DMS53 treated with DMSO at 0.1 percent for 48 hours (cell line): ENCODE measurements at regions not wholly inside any gene's neighbourhood (a gene's known extent, or its start where the extent isn't known, plus 50 kb on each side); places are given as distances from the start of the nearest gene placed in this dataset.
A peak's percentile ranks its signal among the peaks of the same experiment; 100 is the strongest.
"Not testable (repeated sequence)": the region's sequence is repeated elsewhere in the genome, so short reads cannot be mapped to it uniquely, and the experiment has no call there.

Source experiments
- DNase-seq: peaks from one replicate; lab custom pipeline; 2025; ENCODE audit not compliant: unreplicated experiment; lab: John Stamatoyannopoulos, UW

DNA sequence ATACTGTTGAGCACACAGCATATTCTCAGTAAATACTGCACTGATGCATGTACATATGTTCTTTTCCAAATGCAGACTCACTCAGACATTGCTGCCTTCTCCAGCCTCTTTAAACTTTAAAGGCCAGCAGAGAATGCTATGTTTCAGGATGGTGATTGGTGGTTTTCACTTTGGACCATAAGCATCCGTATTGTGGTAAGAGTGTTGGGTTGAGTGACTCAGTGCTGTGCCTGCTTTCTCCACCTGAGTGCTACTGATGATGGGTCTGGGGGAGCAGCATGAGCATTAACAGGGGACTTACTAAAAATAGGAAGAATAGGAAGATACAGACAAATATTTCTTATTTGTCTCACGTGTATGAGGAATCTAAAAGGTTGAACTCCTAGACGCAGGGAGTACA lies 56.3 kb upstream of the ZNF92 start:
- DNase-seq, result no peak

DNA sequence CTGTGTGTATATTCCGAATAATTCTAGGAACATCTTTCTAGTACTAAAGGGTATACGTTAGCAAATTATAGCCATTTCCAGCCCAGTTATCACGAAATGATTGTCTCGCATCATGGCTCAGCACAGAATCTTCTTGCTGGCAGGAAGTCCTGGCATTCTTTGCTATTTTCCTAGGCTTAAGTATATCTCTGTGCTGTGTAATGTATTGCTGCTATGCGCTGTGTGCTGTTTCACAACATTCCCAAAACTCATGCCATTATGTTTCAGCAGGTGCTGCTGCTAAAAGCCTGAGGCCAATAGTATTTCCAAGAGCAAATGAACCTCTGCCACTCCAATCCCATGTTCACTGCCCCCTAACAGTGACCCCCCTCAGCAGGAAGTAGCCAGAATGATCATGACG lies 62.9 kb upstream of the ZNF92 start:
- DNase-seq, result no peak

DNA sequence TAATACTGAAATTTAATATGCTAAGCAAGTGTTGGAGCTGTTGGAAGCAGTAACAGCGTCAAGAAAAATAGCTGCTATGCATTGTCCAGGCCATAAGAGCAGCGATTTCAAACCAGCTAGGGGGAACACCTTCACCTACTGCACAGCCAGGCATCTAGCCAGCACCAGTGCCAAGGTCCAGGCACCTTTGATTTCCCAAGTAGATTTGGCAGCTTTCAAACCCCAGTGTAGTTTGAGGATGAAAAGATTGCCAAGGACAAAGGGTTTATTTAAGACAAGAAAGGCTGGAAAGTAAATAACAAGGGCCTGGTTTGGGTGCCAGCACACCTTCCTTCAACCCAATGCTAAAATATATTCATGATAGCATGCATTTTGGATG lies 65.4 kb upstream of the ZNF92 start:
- DNase-seq, result no peak

GRCh38 chr7:65307651-65308299 lies 65.9 kb upstream of the ZNF92 start:
- peak; percentile 82 for DNase-seq

DNA sequence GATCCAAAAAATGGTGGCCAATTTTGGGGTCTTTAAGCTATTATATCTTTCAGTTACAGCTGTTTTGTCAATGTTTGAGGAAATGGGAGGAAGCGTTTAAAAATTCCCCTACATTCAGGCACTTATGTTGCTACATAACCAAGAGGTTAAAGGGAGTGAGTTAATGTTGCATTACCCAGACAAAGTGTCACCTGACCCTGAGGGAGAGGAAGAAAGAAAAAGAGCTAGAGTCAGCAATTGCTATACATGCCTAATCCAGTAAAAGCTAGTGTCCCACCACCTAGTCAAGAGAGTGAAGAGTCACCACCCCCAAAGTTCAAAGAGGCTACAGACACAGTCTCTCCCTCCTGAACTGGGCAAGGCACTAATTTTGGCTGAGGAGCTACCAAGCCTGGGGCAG lies 69.5 kb upstream of the ZNF92 start:
- DNase-seq, result no peak

- DNase-seq, result no peak
Measured at GRCh38 chr7:65302883-65303282, 70.8 kb upstream of the ZNF92 start.

DNA sequence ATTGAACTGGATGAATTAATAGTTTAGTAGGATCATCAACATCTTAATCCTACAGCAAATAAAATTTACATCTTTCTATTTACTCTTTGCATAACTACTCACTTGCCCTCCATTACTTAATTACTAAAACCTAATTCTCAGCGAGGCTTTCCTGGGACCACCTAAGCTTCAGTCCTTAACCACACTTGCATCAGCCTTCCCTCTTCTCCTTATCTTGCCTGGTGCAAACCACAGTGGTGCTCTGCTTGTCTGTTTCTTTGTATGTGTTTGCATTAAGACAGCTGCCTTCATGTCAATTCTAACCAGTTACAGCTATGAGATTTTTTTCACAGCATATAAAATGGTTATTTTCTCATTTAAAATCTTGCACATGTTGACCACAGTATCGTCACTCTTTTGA lies 72.6 kb upstream of the ZNF92 start:
- no peak for DNase-seq

- no peak for DNase-seq
Measured at GRCh38 chr7:65295409-65295808, 78.2 kb upstream of the ZNF92 start.

DNA sequence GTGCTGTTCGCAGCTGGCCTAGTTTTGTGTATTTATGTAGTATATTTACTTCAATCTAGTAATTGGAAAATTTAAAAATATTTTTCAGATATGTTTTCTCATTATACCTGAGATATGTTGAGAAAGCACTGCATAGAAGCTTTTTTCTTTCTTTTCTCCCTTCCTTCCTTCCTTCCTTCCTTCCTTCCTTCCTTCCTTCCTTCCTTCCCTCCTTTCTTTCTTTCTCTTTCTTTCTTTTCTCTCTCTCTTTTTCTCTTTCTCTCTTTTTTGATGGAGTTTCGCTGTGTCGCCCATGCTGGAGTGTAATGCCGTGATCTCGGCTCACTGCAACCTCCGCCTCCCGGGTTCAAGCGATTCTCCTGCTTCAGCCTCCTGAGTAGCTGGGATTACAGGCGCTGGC lies 83.3 kb upstream of the ZNF92 start:
- DNase-seq, result not testable (repeated sequence)

- DNase-seq, result no peak
Measured at GRCh38 chr7:65287023-65287422, 86.6 kb upstream of the ZNF92 start.

- no peak for DNase-seq
Measured at GRCh38 chr7:65285906-65286864, 87.5 kb upstream of the ZNF92 start.

DNA sequence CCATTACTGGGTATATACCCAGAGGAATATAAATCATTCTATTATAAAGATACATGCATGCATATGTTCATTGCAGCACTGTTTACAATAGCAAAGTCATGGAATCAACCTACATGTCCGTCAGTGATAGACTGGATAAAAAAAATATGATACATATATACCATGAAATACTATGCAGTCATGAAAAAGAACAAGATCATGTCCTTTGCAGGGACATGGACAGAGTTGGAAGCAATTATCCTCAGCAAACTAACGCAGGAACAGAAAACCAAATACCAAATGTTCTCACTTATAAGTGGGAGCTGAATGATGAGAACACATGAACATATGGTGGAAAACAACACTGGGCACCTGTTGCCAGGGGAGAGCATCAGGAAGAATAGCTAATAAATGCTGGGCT lies 88.4 kb upstream of the ZNF92 start:
- not testable (repeated sequence) for DNase-seq

DNA sequence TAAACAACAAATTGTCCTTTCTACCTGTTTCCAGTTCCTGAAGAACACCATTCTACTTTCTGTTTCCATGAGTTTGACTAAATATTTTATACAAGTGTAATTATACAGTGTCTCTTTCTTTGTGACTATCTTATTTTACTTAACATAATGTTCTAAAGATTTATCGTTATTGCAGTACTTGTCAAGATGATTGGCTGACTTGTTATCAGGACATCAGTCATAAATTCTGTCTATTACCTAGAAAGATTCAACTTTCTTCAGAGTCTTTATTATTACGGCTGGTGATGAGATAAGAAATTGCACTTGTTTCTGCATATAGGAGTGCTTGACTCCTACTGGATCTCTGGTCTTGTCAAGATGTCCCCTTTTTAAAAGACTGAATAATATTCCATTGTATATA lies 93.9 kb upstream of the ZNF92 start:
- DNase-seq, result no peak

GRCh38 chr7:65276822-65277221 lies 96.8 kb upstream of the ZNF92 start:
- no peak for DNase-seq

GRCh38 chr7:65271502-65271901 lies 102.2 kb upstream of the ZNF92 start:
- not testable (repeated sequence) for DNase-seq

DNA sequence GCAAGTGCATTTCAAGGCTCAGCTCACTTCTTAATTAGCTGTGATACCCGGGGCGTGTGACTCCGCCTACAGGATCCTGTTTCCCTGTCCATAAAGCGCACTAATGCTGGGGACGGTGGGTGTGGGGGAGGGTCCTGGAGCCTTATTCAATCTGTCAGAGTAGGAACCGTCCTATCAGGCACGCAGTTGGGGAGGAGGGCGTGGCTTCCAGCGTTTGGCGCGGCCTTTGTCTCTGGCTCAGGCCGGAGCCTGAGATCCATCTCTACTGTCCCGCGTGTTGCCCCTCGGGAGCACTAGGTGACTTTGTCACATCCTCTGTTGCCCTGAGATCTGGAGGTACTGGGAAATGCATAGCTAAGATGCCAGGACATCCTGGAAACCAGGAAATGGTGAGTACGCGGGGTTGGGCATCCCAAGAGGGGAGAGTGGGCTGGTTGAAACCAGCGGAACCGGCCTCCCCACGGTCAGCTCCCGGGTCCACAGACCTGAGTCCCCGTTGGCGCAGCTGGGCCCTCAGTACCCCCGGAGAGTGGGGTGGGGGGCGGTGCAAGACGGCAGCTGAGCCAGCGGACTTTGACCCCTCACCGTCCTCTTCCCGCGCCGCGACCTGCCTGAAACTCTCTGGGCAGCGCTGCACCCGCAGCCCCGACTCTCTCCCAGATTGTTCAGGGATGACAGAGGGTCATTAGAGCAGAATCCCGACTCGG lies 104.4 kb upstream of the ZNF92 start:
- DNase-seq, result peak; percentile 93

GRCh38 chr7:65268782-65269149 lies 104.9 kb upstream of the ZNF92 start:
- no peak for DNase-seq

GRCh38 chr7:65265933-65266519 lies 107.6 kb upstream of the ZNF92 start:
- no peak for DNase-seq

GRCh38 chr7:65264258-65264657 lies 109.4 kb upstream of the ZNF92 start:
- DNase-seq, result no peak

DNA sequence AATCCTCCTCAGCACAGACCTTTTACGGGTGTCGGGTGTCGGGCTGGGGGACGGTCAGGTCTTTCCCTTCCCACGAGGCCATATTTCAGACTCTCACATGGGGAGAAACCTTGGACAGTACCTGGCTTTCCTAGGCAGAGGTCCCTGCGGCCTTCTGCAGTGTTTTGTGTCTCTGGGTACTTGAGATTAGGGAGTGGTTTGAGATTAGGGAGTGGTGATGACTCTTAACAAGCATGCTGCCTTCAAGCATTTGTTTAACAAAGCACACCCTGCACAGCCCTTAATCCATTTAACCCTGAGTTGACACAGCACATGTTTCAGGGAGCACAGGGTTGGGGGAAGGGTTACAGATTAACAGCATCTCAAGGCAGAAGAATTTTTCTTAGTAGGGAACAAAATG lies 113.0 kb upstream of the ZNF92 start:
- not testable (repeated sequence) for DNase-seq

DNA sequence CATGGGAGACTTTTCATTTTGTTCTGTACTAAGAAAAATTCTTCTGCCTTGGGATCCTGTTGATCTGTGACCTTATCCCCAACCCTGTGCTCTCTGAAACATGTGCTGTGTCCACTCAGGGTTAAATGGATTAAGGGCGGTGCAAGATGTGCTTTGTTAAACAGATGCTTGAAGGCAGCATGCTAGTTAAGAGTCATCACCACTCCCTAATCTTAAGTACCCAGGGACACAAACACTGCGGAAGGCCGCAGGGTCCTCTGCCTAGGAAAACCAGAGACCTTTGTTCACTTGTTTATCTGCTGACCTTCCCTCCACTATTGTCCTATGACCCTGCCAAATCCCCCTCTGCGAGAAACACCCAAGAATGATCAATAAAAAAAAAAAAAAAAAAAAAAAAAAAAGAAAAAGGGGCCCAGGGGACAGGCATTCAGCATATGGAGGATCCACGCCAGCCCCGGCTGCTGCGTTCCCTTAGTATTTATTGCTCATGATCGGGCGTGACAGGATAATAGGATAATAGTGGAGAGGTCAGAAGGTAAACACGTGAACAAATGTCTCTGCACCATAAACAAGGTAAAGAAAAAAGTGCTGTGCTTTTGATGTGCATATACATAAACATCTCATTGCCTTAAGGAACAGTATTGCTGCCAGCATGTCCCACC lies 113.7 kb upstream of the ZNF92 start:
- not testable (repeated sequence) for DNase-seq
